IMR-90 (cell line): ENCODE measurements at regions not wholly inside any gene's neighbourhood (a gene's known extent, or its start where the extent isn't known, plus 50 kb on each side); places are given as distances from the start of the nearest gene placed in this dataset.

Source experiments
- BHLHE40 ChIP-seq: fragments of 150-350 bp; IDR thresholded peaks from 2 replicates; pipeline ENCODE4 v1.6.1; 2016; ENCODE audit warnings: mild to moderate bottlenecking, low read depth, low read length
- CEBPB ChIP-seq: IDR thresholded peaks from 2 replicates; pipeline ENCODE4 v1.6.1; 2012; ENCODE audit warnings: low read depth, low read length, improper control_type of control experiment
- CTCF ChIP-seq: conservative IDR thresholded peaks from 2 replicates; pipeline ENCODE4 v1.5.1; 2012; ENCODE audit warnings: mild to moderate bottlenecking, low read depth, low read length, improper control_type of control experiment
- ELK1 ChIP-seq: fragments of 150-350 bp; IDR thresholded peaks from 2 replicates; pipeline ENCODE4 v1.6.1; 2016; ENCODE audit warnings: low read depth, mild to moderate bottlenecking, low read length, moderate library complexity, borderline replicate concordance
- FOS ChIP-seq: fragments of 150-350 bp; IDR thresholded peaks from 2 replicates; pipeline ENCODE4 v1.6.1; 2016; ENCODE audit warnings: low read depth, low read length
- MAZ ChIP-seq: IDR thresholded peaks from 2 replicates; pipeline ENCODE4 v1.6.1; 2012; ENCODE audit warnings: low read depth, mild to moderate bottlenecking, low read length, improper control_type of control experiment, moderate library complexity, borderline replicate concordance
- POLR2A ChIP-seq: IDR thresholded peaks from 2 replicates; pipeline ENCODE4 v1.6.1; 2012; ENCODE audit warnings: mild to moderate bottlenecking, low read depth, low read length
- RAD21 ChIP-seq: IDR thresholded peaks from 2 replicates; pipeline ENCODE4 v1.6.1; 2012; ENCODE audit warnings: low read length, improper control_type of control experiment
- RCOR1 ChIP-seq: IDR thresholded peaks from 2 replicates; pipeline ENCODE4 v1.6.1; 2012; ENCODE audit warnings: mild to moderate bottlenecking, low read length, improper control_type of control experiment; ENCODE audit not compliant: insufficient replicate concordance
- RFX5 ChIP-seq: IDR thresholded peaks from 2 replicates; pipeline ENCODE4 v1.8.0; 2012; ENCODE audit warnings: low read depth, mild to moderate bottlenecking, low read length, moderate library complexity
- SMC3 ChIP-seq: fragments of 150-350 bp; IDR thresholded peaks from 2 replicates; pipeline ENCODE4 v1.6.1; 2016; ENCODE audit warnings: low read depth, mild to moderate bottlenecking, antibody characterized with exemption, low read length, moderate library complexity
- USF2 ChIP-seq: fragments of 150-350 bp; IDR thresholded peaks from 2 replicates; pipeline ENCODE4 v1.6.1; 2017; ENCODE audit warnings: mild to moderate bottlenecking, antibody characterized with exemption, low read length, low read depth

- TF ChIP-seq CTCF (no peak), BHLHE40 (no peak), POLR2A (no peak), ELK1 (no peak), CEBPB (0 out of 2 replicates have a peak, but pooled peaks have one; percentile 27), USF2 (no peak), RAD21 (no peak), RFX5 (no peak), RCOR1 (peak; percentile 61), FOS (peak; percentile 66), MAZ (no peak), SMC3 (no peak)
Measured at GRCh38 chr10:4678023-4678950, 147.7 kb upstream of the AKR1E2 start.
